ENCODE measurements at regions not wholly inside any gene's neighbourhood (a gene's known extent, or its start where the extent isn't known, plus 50 kb on each side); places are given as distances from the start of the nearest gene placed in this dataset.

DNA sequence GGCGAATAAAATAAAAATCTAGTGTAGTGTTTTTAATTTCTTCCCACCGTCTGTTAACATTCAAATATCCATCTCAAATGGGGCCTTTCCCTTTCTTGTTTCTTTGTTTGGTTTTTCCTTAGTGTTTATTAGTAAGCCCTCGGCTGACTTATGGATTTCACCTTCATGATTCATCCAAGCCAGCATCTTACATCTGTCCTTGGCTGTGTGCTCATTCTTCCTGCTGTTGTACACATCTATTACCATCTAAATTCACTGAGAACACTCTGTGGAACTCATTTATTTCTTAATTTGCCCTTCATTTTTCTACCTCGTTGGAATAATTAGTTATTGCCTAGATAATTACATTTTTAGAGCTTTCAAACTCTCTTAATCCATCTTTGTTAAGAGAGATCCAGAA, 84.9 kb downstream of the SPCS3 start:
- Histone ChIP-seq H3K27me3 (ENCODE audit: insufficient read depth, low read length) (no peaks in the 10 kb centered on the region), H3K9me3 (ENCODE audit: control insufficient read depth in 1 of 2, insufficient read depth in 1 of 2, low read depth in 1 of 2, low read length in 2 of 2) (no peaks in the 10 kb centered on the region), H4K20me1 (ENCODE audit: insufficient read depth) (no peaks in the 10 kb centered on the region), H3K36me3 (ENCODE audit: control insufficient read depth in 1 of 2, insufficient read depth in 2 of 2, low read length in 2 of 2) (no peaks in the 10 kb centered on the region), H3K4me2 (ENCODE audit: low read length) (no peak overlapping the region), H3K4me3 (replicated peaks in 1 of 2; ENCODE audit: low read depth in 1 of 2, low read length in 2 of 2) (no peak overlapping the region), H3K4me1 (ENCODE audit: control insufficient read depth in 1 of 2, insufficient read depth in 2 of 2, low read length in 2 of 2) (no peaks in the 10 kb centered on the region), H3K79me2 (ENCODE audit: insufficient read depth, low read length) (no peaks in the 10 kb centered on the region), H3K9ac (ENCODE audit: low read length) (no peak overlapping the region), H2AFZ (ENCODE audit: low read depth, low read length, poor library complexity, severe bottlenecking) (no peak overlapping the region), H3K9me2 (ENCODE audit: insufficient read depth) (no peaks in the 10 kb centered on the region), H3K27ac (ENCODE audit: low read depth, low read length) (no peak overlapping the region)
- no peak for ATAC-seq
- TF ChIP-seq FOSL1 (IDR thresholded peaks at IDR 0.05; ENCODE audit: low read depth) (no peak), POLR2A (IDR thresholded peaks at IDR 0.05; ENCODE audit: borderline replicate concordance, extremely low read depth, insufficient read depth, insufficient read length) (no peak), SIN3A (IDR thresholded peaks at IDR 0.05; ENCODE audit: low read depth) (no peak), SRF (IDR thresholded peaks at IDR 0.05; ENCODE audit: low read depth) (no peak), EGR1 (IDR thresholded peaks at IDR 0.05; ENCODE audit: low read depth) (no peak), JUND (IDR thresholded peaks at IDR 0.05) (no peak), EZH2 (IDR thresholded peaks at IDR 0.05) (no peak), ZFX (IDR thresholded peaks at IDR 0.05) (no peak), RAD21 (IDR thresholded peaks at IDR 0.05; ENCODE audit: low read depth) (no peak)
- TF ChIP-seq, protein P1, sequence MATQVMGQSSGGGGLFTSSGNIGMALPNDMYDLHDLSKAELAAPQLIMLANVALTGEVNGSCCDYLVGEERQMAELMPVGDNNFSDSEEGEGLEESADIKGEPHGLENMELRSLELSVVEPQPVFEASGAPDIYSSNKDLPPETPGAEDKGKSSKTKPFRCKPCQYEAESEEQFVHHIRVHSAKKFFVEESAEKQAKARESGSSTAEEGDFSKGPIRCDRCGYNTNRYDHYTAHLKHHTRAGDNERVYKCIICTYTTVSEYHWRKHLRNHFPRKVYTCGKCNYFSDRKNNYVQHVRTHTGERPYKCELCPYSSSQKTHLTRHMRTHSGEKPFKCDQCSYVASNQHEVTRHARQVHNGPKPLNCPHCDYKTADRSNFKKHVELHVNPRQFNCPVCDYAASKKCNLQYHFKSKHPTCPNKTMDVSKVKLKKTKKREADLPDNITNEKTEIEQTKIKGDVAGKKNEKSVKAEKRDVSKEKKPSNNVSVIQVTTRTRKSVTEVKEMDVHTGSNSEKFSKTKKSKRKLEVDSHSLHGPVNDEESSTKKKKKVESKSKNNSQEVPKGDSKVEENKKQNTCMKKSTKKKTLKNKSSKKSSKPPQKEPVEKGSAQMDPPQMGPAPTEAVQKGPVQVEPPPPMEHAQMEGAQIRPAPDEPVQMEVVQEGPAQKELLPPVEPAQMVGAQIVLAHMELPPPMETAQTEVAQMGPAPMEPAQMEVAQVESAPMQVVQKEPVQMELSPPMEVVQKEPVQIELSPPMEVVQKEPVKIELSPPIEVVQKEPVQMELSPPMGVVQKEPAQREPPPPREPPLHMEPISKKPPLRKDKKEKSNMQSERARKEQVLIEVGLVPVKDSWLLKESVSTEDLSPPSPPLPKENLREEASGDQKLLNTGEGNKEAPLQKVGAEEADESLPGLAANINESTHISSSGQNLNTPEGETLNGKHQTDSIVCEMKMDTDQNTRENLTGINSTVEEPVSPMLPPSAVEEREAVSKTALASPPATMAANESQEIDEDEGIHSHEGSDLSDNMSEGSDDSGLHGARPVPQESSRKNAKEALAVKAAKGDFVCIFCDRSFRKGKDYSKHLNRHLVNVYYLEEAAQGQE (IDR thresholded peaks at IDR 0.05; ENCODE audit: low read depth) = no peak
- TF ChIP-seq, protein P2, sequence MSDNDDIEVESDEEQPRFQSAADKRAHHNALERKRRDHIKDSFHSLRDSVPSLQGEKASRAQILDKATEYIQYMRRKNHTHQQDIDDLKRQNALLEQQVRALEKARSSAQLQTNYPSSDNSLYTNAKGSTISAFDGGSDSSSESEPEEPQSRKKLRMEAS (IDR thresholded peaks at IDR 0.05) = no peak
- intact Hi-C loops (cut with micrococcal nuclease) = no loop called here
- ChIA-PET RAD21 (ENCODE audit: low non-redundant PET in 1 of 2, low total read pairs in 2 of 2, uncharacterized antibody in 2 of 2, unreplicated experiment in 2 of 2) (no interaction called here), POLR2A (no interaction called here), CTCF (no interaction called here)
- DNase-seq (ENCODE audit: low read depth, low spot score) = no peak
- BruUV-seq (replicated peaks) = no TSS peak
